COLO829 (cell line): ENCODE measurements at regions not wholly inside any gene's neighbourhood (a gene's known extent, or its start where the extent isn't known, plus 50 kb on each side); places are given as distances from the start of the nearest gene placed in this dataset.

Source experiments
- DNase-seq: peaks from one replicate; pipeline ENCODE4 v3.0.0; 2012; ENCODE audit warnings: low spot score

DNA sequence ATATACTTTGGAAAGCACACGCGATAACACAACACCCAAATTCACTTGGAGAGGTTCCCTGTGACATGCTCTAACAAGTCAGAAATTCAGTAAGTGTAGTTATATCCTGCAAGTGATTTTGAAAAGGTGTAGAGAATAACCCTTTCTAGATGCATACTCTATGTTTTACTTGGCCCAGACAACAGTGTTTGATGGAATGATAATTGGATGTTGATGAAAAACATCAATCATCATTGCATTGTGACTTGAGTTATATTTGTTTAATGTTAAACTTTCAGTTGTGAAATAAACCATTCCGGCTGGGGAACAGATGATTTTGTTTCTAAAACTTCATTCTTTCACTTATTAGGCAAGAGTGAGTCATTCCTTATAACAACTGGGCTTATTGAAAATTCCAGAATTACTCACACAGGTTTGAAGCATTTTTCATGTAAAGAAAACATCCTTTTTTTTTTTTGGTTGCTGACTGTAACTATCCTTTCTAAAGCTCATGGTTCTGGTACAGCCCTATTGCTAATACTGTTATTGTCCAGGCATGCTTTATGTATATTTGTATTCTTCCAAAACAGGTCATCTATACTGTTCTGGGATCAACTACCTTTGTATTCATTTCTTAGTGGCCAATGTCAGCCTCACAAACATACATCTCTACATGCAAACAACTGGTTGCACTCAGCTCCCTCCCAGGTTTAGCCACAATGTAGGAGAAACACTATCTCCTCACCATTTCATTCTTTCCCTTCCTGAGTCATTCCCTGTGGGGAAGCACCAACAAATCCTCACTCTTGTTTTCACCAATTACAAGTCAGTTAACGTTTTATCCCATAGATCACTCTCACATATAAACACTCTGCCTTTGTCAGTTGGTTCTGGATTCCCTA is 121.2 kb upstream of the LRIG3 start:
- peak; percentile 66 for DNase-seq

GRCh38 chr12:59040656-59041055 is 120.4 kb upstream of the LRIG3 start:
- DNase-seq: no peak

- no peak for DNase-seq
Observed at GRCh38 chr12:59040043-59040442, 119.7 kb upstream of the LRIG3 start.

- DNase-seq: no peak
Observed at GRCh38 chr12:59039005-59039404, 118.7 kb upstream of the LRIG3 start.

- DNase-seq: peak; percentile 58
Observed at GRCh38 chr12:59036973-59037762, 116.9 kb upstream of the LRIG3 start.

DNA sequence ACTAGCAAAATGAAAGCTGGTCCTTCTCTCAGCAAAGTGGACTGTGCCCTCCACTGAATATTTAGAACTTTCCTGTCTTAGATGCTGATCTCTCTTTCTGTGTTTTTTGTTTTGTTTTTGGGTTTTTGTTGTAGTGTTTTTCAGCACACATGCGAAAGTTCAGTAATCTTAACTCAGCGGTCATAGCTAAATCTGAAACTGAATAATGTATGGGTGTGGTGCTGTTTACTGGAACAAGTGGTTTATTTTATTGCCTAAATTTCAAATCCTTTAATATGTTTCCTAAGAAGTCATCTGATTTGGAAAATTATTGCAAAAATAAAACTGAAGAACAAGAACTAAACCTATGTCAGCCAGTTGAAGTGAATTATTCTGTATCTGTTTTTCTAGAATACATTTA is 116.0 kb upstream of the LRIG3 start:
- no peak for DNase-seq

DNA sequence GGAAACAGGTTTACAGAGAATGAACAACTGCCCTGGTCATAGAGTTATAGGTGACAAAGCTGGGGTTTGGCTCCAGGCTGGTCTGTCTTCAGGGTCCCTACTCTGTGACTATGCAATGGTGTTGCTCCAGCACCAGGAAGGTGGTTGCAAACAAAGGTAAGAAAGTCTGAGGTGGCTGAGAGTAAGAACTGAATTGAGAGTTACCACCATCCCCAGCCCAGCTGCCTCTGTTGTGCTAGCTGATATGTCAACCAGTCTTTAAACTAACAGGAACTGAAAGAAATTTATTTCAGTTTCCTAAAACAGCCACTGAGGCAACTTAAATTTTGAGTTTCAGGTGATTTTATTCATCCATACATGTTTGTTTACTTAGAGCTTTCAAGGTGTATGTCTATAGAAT is 111.0 kb upstream of the LRIG3 start:
- no peak for DNase-seq

DNA sequence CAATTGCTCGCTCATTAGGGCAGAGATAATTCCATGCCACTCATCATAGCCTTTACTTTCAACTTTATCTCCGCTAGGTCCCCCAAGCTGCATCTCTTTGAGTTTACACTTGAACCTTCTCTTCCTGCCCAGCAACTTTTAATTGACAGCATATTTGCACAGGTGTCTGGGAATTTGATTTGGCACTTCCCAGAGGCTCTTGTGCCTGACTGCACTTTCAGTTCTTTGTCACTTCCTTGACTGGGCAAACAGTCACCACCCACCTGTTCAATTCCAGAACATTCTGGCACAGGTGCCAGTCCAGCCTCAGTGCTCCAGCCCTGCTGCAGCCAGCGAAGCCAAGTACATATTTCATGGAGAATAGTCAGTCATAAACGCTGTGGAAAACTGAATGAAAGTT is 110.1 kb upstream of the LRIG3 start:
- no peak for DNase-seq

DNA sequence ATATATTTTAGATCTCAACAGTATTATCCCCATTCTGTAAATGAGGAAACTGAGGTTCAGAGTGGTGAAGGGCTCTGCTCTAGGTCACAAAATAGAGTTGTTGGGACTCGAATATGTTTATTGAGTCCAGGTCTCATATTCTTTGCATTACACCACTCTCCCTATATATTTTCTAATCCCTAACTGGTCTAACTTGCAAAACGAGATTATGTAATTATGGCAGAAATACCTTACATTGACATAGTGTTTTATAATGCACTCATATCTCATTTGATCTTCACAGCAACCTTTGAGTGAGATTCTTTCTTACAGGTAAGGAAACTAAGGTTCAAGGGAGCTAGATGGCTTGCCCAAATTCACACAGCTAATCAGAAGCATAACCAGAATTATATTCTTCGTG is 106.9 kb upstream of the LRIG3 start:
- DNase-seq: no peak

- DNase-seq: peak; percentile 36
Observed at GRCh38 chr12:59023861-59024424, 103.6 kb upstream of the LRIG3 start.

DNA sequence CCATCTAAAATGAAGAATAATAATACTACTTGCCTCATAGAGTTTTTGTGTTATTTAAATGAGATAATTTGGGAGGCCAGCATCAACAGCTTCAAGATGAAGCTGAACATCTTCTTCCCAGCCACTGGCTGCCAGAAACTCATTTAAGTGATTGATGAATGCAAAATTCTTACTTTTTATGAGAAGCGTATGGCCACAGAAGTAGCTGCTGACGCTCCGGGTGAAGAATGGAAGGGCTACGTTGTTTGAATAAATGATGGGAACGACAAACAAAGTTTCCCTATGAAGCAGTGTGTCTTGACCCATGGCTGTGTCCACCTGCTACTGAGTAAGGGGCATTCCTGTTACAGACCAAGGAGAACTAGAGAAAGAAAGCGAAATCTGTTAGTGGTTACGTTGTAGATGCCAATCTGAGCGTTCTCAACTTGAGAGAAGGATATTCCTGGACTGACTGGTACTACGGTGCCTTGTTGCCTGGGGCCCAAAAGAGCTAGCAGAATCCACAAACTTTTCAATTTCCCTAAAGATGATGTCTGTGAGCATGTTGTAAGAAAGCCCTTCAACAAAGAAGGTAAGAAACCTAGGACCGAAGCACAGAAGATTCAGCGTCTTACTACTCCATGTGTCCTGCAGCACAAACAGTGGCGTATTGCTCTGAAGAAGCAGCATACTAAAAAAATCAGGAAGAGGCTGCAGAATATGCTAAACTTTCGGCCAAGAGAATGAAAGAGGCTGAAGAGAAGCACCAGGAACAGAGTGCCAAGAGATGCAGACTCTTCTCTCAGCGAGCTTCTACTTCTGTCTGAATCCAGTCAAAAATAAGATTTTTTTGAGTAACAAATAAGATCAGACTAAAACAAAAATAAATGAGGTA is 100.0 kb upstream of the LRIG3 start:
- DNase-seq: no peak

- DNase-seq: no peak
Observed at GRCh38 chr12:59014885-59015284, 94.6 kb upstream of the LRIG3 start.

DNA sequence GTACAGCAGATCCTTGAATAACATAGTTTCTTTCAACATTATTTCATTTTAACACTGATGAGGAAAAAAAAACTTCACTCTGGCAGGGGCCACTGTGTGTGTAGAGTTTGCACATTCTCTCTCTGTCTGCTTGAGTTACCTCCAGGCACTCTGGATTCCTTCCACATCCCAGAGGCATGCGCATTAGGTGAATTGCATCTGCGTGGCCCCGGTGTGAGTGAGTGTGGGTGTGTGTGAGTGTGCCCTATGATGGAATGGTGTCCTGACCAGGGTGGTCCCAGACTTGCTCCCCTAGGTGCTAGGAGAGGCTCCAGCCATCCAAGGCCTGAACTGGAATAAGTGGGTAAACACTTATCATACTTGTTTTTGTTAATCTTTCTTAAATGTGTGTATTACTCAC is 90.6 kb upstream of the LRIG3 start:
- DNase-seq: no peak

- no peak for DNase-seq
Observed at GRCh38 chr12:59010118-59010517, 89.8 kb upstream of the LRIG3 start.

DNA sequence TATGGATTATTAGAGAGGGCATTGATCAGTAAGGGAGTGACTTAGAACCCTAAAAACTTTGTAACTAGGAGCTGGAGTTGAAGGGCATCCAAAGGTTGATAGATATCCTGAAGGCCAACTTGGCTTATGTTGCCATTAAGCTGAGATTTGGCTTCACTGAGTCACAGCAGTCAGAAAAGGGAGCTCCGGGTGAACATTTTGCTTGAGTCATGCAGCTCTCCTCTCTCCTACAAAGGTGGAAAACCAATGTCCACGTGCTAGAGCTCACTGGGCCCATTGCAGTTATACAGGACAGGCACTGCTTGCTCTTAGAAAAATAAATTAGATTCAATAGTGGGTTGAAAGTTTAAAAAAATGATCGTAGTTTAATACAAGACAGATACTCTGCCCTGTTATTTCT is 87.3 kb upstream of the LRIG3 start:
- no peak for DNase-seq

GRCh38 chr12:59005193-59005955 is 85.1 kb upstream of the LRIG3 start:
- no peak for DNase-seq

- DNase-seq: no peak
Observed at GRCh38 chr12:59004456-59004855, 84.2 kb upstream of the LRIG3 start.

DNA sequence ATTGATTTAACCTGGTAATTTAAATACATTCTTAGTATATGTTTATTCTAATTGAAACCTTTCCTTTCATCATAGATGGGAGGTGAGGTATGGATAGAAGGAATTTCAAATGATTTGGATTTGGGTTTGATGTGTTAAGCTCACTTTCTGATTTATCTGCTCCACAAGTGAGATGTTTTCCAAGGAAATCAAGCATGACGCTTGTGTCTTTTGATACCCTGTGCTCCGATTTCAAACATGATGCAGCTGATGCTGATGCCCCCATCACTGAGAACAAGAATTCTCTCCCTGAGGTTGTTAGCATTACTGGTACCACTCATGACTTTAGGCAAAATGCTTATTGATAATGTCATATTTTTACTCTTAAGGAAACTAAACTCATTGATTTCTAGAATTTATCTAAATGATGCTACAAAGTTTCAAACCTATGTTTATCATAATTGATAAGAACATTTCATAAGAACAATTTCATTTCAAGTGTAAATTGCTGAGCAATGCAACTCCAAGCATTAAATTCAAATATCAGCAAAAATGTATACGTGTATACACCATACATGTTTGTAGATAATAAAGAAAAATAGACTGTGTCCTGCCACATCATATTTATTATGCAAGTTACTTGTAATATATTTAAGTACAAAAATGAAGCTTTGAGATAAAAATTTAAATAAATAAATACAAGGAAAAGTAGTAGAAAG is 75.5 kb upstream of the LRIG3 start:
- DNase-seq: no peak

- DNase-seq: no peak
Observed at GRCh38 chr12:58988643-58989344, 68.5 kb upstream of the LRIG3 start.

DNA sequence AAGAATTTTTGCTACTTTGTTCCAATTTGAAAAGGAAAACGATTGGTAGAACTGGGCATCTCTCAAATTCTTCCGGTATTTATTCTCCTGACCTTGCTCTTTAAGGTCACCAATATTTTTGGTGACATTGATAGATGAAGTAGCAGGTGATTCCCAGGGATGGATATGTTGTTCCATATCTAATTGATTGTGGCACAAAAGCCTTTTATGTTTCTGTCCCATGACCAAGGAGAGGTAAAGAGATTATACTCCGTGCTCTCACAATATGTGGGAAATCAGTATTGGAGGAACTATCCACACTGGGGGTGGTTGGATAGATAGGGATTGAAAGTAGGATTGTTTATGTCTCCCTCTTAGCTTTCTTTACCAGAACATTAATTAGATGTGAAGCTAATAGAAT is 61.7 kb upstream of the LRIG3 start:
- DNase-seq: no peak
